Panc1 (cell line): ENCODE measurements at regions not wholly inside any gene's neighbourhood (a gene's known extent, or its start where the extent isn't known, plus 50 kb on each side); places are given as distances from the start of the nearest gene placed in this dataset.

ENCODE experiments used
- ATAC-seq: fragments of 200-7000 bp; cut with Tn5 transposase; 2 replicates; pipeline ENCODE4 v1.9.1; 2020; ENCODE audit warnings: mild to moderate bottlenecking, moderate library complexity
- BruUV-seq: library from RNA; stranded (reverse); fragments of 400-500 nt; replicated peaks from 2 replicates; lab custom pipeline; 2021; lab: Mats Ljungman, UMichigan
- CTCF ChIA-PET: fragments of 300-600 bp; sonication (Branson Sonifier 250); formaldehyde crosslinking; loops from one replicate; lab custom pipeline; 2022; ENCODE audit warnings: antibody characterized with exemption; lab: Charles Lee
- POLR2A ChIA-PET: fragments of 300-600 bp; sonication (Branson Sonifier 250); formaldehyde crosslinking; loops from one replicate; lab custom pipeline; 2022; ENCODE audit warnings: antibody characterized with exemption; lab: Charles Lee
- DNase-seq: peaks from one replicate; pipeline ENCODE4 v3.0.0-alpha.2; 2010; ENCODE audit warnings: low read depth, low spot score
- H3K27ac ChIP-seq: 2 replicates; pipeline ENCODE4 v1.5.1; 2011; ENCODE audit warnings: mild to moderate bottlenecking, low read length, inconsistent platforms
- H3K27me3 ChIP-seq: fragments of 200-500 bp; sonication (Bioruptor generic); 2 replicates; pipeline ENCODE4 v1.6.0; 2014; ENCODE audit warnings: low read length, inconsistent platforms; ENCODE audit not compliant: control insufficient read depth, insufficient read depth
- H3K36me3 ChIP-seq: fragments of 200-500 bp; sonication (Bioruptor generic); 2 replicates; pipeline ENCODE4 v1.5.1; 2014; ENCODE audit warnings: inconsistent platforms, mild to moderate bottlenecking, low read length, moderate library complexity; ENCODE audit not compliant: control insufficient read depth, insufficient read depth
- H3K4me1 ChIP-seq: 2 replicates; pipeline ENCODE4 v1.5.1; 2011; ENCODE audit warnings: inconsistent platforms, mild to moderate bottlenecking, low read length, moderate library complexity; ENCODE audit not compliant: control insufficient read depth, insufficient read depth
- H3K4me3 ChIP-seq, 2 experiments: 2 replicates each; pipeline ENCODE4 v1.5.1; 2011 to 2012; ENCODE audit warnings: low read depth in 2 of 2, low read length in 2 of 2, mild to moderate bottlenecking in 2 of 2, inconsistent platforms in 1 of 2, moderate library complexity in 1 of 2
- H3K9me3 ChIP-seq: fragments of 200-500 bp; sonication (Bioruptor generic); 2 replicates; pipeline ENCODE4 v1.5.1; 2014; ENCODE audit warnings: low read depth, mild to moderate bottlenecking, inconsistent platforms, low read length, moderate library complexity; ENCODE audit not compliant: control insufficient read depth, insufficient read depth
- CTCF ChIP-seq: fragments of 450-650 bp; IDR thresholded peaks from 2 replicates; pipeline ENCODE4 v1.5.1; 2017; ENCODE audit warnings: mild to moderate bottlenecking
- POLR2AphosphoS5 ChIP-seq: IDR thresholded peaks from 2 replicates; pipeline ENCODE4 v1.6.1; 2012; ENCODE audit warnings: mild to moderate bottlenecking, low read depth, low read length, moderate library complexity
- REST ChIP-seq, 2 experiments: IDR thresholded peaks; 2 replicates each; pipeline ENCODE4 v1.6.1; 2011 to 2012; ENCODE audit warnings: low read depth in 2 of 2, control low read depth in 1 of 2, low read length in 1 of 2, mild to moderate bottlenecking in 1 of 2, moderate library complexity in 1 of 2; ENCODE audit not compliant: insufficient read depth in 1 of 2
- SIN3A ChIP-seq: IDR thresholded peaks from 2 replicates; pipeline ENCODE4 v1.6.1; 2012; ENCODE audit warnings: low read depth, mild to moderate bottlenecking, low read length, moderate library complexity, borderline replicate concordance; ENCODE audit not compliant: insufficient read depth
- TCF7L2 ChIP-seq: IDR thresholded peaks from 2 replicates; pipeline ENCODE4 v1.6.1; 2011; ENCODE audit warnings: mild to moderate bottlenecking, low read depth, low read length, inconsistent platforms
- in situ Hi-C: cut with HindIII; loops from 2 replicates; pipeline ENCODE4 v1.10.0; 2016; ENCODE audit warnings: low sequenced_read_pairs, low pct_unique_long_range_greater_than_20kb
- intact Hi-C: fragments of 100-400 bp; cut with micrococcal nuclease; formaldehyde crosslinking; loops from one replicate; pipeline ENCODE4 v1.10.0; 2022; ENCODE audit not compliant: unreplicated experiment

- in situ Hi-C loops, result no loop called here
- ChIA-PET POLR2A (no interaction called here), CTCF (no interaction called here)
- intact Hi-C loops, result no loop called here
- no peak for ATAC-seq
- no peak overlapping the region for H3K27ac ChIP-seq
- TF ChIP-seq REST (IDR thresholded peaks at IDR 0.05; ENCODE audit: insufficient read depth in 1 of 2, low read depth in 2 of 2, low read length in 1 of 2) (no peak), CTCF (no peak), TCF7L2 (no peak), POLR2AphosphoS5 (no peak), SIN3A (no peak)
- H3K4me1 ChIP-seq, result no peaks in the 10 kb centered on the region
- no peaks in the 10 kb centered on the region for H3K9me3 ChIP-seq
- no peaks in the 10 kb centered on the region for H3K36me3 ChIP-seq
- no peak for DNase-seq
- no peaks in the 10 kb centered on the region for H3K27me3 ChIP-seq
- H3K4me3 ChIP-seq, result no peak overlapping the region
- no TSS peak for BruUV-seq
These were observed 121.8 kb downstream of the INHBA start for GRCh38 chr7:41581041-41581440.

GRCh38 chr7:41579961-41580935, 122.6 kb downstream of the INHBA start:
- no TSS peak for BruUV-seq
- Histone ChIP-seq H3K4me3 (no peak overlapping the region), H3K27me3 (no peaks in the 10 kb centered on the region), H3K9me3 (no peaks in the 10 kb centered on the region), H3K27ac (no peak overlapping the region), H3K36me3 (no peaks in the 10 kb centered on the region), H3K4me1 (no peaks in the 10 kb centered on the region)
- no peak for TF ChIP-seq POLR2AphosphoS5
- TF ChIP-seq CTCF, result no peak
- TF ChIP-seq SIN3A, result no peak
- TF ChIP-seq REST (IDR thresholded peaks at IDR 0.05; ENCODE audit: insufficient read depth in 1 of 2, low read depth in 2 of 2, low read length in 1 of 2), result no peak
- TF ChIP-seq TCF7L2, result no peak
- DNase-seq (no peak), ATAC-seq (peak; percentile 21; the same call in 1 of the 2 replicates)
- POLR2A ChIA-PET, result interaction anchor here (0.6 kb wide), 1 partner anchor 91 kb away, joined by 7 read pairs; no protein-coding TSS in a partner anchor
- in situ Hi-C loops (no loop called here), intact Hi-C loops (no loop called here)
- CTCF ChIA-PET, result no interaction called here
